ENCODE measurements at regions not wholly inside any gene's neighbourhood (a gene's known extent, or its start where the extent isn't known, plus 50 kb on each side); places are given as distances from the start of the nearest gene placed in this dataset.

DNA sequence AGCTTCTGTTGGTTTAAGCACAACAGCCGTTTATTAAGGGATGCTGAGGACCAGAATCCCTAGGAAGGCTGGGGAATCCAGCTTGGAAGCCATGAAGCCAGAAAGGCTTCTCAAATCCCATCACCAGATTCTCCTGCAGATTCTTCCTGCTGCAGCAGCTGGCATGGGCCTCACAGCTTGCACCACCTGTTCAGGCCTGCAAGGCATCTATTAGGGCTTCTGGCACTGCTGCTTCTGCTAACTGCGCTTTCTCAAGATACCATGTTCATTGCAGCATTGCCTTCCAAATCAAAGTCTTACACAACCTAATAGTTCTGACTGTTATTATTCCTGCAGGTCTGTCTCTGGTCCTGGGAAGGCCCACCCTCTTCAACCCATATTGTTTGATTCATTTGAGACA is 51.2 kb upstream of the ZNF366 start:
- TF ChIP-seq, protein P1, sequence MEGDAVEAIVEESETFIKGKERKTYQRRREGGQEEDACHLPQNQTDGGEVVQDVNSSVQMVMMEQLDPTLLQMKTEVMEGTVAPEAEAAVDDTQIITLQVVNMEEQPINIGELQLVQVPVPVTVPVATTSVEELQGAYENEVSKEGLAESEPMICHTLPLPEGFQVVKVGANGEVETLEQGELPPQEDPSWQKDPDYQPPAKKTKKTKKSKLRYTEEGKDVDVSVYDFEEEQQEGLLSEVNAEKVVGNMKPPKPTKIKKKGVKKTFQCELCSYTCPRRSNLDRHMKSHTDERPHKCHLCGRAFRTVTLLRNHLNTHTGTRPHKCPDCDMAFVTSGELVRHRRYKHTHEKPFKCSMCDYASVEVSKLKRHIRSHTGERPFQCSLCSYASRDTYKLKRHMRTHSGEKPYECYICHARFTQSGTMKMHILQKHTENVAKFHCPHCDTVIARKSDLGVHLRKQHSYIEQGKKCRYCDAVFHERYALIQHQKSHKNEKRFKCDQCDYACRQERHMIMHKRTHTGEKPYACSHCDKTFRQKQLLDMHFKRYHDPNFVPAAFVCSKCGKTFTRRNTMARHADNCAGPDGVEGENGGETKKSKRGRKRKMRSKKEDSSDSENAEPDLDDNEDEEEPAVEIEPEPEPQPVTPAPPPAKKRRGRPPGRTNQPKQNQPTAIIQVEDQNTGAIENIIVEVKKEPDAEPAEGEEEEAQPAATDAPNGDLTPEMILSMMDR (conservative IDR thresholded peaks at IDR 0.05; ENCODE audit: low read depth, low read length) = no peak
- no peak for TF ChIP-seq FOS (IDR thresholded peaks at IDR 0.05; ENCODE audit: low read depth, low read length)
